HL-60 (cell line): ENCODE measurements at regions not wholly inside any gene's neighbourhood (a gene's known extent, or its start where the extent isn't known, plus 50 kb on each side); places are given as distances from the start of the nearest gene placed in this dataset.

Experiments used
- DNase-seq, 2 experiments: peaks; one replicate each; pipeline ENCODE4 v3.0.0-alpha.2; 2010 to 2020; ENCODE audit warnings: low read depth in 1 of 2, low spot score in 1 of 2
- H3K27ac ChIP-seq: fragments of 250-450 bp; sonication (Bioruptor Pico); replicated peaks from 2 replicates; pipeline ENCODE4 v1.5.1; 2020; ENCODE audit warnings: mild to moderate bottlenecking, moderate library complexity
- H3K27me3 ChIP-seq: fragments of 250-450 bp; sonication (Bioruptor Pico); 2 replicates; pipeline ENCODE4 v1.5.1; 2021; ENCODE audit warnings: mild to moderate bottlenecking, moderate library complexity; ENCODE audit not compliant: insufficient read depth, poor library complexity, severe bottlenecking
- H3K4me3 ChIP-seq: replicated peaks from 2 replicates; pipeline ENCODE4 v1.5.1; 2011; ENCODE audit warnings: mild to moderate bottlenecking, control low read depth, low read length; ENCODE audit not compliant: insufficient read depth
- GABPA ChIP-seq: IDR thresholded peaks from 2 replicates; pipeline ENCODE4 v1.6.1; 2012; ENCODE audit warnings: low read depth
- POLR2AphosphoS5 ChIP-seq: IDR thresholded peaks from 2 replicates; pipeline ENCODE4 v1.6.1; 2012; ENCODE audit warnings: low read depth
- SPI1 ChIP-seq: IDR thresholded peaks from 2 replicates; pipeline ENCODE4 v1.6.1; 2012; ENCODE audit warnings: low read depth, mild to moderate bottlenecking, borderline replicate concordance
- TF ChIP-seq, protein P1 (sequence below): IDR thresholded peaks from one replicate; pipeline ENCODE4 v1.5.1; 2011; ENCODE audit warnings: low read length, control low read depth, inconsistent platforms; ENCODE audit not compliant: insufficient read depth
- TF ChIP-seq, protein P2 (sequence below): IDR thresholded peaks from 2 replicates; pipeline ENCODE4 v1.6.1; 2012; ENCODE audit warnings: low read depth; ENCODE audit not compliant: insufficient replicate concordance

DNA sequence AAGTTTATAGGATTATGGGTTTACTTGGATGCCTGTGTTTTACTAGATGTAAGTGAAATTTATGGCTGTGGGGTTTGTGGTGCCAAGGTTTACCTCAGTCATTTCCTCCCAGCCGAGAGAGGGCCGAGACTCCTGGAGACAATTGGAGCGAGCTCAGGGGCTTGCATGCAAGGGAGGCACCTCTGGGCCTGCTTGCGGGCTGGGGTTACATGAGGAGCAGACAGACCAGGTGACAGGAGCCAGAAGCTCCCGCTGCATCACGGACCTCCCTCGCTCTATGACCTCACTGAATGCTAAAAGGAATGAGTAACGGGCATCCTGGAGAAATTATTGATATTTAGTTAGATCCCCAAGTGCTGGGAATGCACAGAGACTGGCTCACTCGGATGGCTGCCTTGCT is 275.2 kb upstream of the KIRREL3 start:
- Histone ChIP-seq H3K4me3 (no peak overlapping the region), H3K27me3 (no peaks in the 10 kb centered on the region), H3K27ac (no peak overlapping the region)
- no peak for DNase-seq
- TF ChIP-seq GABPA (no peak), POLR2AphosphoS5 (no peak), SPI1 (no peak)
- TF ChIP-seq, protein P1, sequence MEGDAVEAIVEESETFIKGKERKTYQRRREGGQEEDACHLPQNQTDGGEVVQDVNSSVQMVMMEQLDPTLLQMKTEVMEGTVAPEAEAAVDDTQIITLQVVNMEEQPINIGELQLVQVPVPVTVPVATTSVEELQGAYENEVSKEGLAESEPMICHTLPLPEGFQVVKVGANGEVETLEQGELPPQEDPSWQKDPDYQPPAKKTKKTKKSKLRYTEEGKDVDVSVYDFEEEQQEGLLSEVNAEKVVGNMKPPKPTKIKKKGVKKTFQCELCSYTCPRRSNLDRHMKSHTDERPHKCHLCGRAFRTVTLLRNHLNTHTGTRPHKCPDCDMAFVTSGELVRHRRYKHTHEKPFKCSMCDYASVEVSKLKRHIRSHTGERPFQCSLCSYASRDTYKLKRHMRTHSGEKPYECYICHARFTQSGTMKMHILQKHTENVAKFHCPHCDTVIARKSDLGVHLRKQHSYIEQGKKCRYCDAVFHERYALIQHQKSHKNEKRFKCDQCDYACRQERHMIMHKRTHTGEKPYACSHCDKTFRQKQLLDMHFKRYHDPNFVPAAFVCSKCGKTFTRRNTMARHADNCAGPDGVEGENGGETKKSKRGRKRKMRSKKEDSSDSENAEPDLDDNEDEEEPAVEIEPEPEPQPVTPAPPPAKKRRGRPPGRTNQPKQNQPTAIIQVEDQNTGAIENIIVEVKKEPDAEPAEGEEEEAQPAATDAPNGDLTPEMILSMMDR: no peak
- TF ChIP-seq, protein P2, sequence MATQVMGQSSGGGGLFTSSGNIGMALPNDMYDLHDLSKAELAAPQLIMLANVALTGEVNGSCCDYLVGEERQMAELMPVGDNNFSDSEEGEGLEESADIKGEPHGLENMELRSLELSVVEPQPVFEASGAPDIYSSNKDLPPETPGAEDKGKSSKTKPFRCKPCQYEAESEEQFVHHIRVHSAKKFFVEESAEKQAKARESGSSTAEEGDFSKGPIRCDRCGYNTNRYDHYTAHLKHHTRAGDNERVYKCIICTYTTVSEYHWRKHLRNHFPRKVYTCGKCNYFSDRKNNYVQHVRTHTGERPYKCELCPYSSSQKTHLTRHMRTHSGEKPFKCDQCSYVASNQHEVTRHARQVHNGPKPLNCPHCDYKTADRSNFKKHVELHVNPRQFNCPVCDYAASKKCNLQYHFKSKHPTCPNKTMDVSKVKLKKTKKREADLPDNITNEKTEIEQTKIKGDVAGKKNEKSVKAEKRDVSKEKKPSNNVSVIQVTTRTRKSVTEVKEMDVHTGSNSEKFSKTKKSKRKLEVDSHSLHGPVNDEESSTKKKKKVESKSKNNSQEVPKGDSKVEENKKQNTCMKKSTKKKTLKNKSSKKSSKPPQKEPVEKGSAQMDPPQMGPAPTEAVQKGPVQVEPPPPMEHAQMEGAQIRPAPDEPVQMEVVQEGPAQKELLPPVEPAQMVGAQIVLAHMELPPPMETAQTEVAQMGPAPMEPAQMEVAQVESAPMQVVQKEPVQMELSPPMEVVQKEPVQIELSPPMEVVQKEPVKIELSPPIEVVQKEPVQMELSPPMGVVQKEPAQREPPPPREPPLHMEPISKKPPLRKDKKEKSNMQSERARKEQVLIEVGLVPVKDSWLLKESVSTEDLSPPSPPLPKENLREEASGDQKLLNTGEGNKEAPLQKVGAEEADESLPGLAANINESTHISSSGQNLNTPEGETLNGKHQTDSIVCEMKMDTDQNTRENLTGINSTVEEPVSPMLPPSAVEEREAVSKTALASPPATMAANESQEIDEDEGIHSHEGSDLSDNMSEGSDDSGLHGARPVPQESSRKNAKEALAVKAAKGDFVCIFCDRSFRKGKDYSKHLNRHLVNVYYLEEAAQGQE: no peak

DNA sequence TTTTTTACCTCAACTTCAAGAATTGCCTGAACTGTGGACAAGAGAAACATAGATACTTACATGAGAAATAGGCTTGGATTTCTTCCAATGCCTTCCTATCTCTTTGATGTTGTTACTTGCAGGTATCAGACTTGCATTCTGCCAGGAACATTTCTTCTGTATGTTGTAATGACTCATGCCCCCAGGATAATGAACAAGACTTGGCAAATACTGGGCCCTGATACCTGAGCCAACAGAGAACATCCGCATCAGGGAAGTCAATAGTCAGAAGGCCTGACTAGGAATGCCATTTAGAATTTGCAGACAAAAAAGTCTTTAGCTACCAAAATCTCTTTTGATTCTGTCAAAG is 273.7 kb upstream of the KIRREL3 start:
- no peaks in the 10 kb centered on the region for H3K27me3 ChIP-seq
- no peak overlapping the region for H3K27ac ChIP-seq
- TF ChIP-seq SPI1 (no peak), GABPA (no peak), POLR2AphosphoS5 (no peak)
- TF ChIP-seq, protein P1: no peak
- TF ChIP-seq, protein P2: no peak
- DNase-seq: no peak
- H3K4me3 ChIP-seq: no peak overlapping the region

DNA sequence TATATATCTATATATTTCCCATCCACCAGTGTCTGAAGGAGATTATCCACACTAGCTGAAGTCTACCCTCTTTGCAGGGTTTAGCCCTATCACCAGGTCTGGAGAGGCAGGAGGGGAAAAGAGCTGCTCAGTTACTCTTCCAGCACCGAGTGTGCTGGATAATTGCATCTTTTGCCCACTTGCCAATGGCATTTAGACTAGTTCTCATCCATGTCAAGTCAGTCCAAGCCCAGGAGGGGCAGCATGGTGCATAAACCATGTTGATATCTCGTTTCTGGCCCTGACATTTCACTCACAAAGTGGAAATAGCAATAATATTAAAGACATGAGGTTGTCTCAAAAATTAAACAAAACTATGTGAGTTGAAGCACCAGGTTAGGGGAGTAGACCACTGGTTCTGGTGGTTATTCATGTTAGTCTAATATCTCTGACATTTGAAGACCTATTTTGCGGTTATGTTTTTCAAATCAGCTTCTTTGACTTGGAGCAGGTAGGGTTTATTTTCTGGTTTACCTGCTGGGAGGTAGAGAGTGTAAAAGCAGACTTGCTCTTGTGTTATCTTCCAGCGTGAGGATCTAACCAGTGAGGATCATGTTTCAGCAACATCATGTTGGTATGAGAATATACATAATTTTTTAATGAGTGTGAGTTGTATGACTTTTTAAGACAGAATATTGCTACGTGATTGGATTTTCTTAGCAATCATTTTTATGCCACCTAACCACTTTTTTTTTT is 273.2 kb upstream of the KIRREL3 start:
- Histone ChIP-seq H3K4me3 (no peak overlapping the region), H3K27ac (no peak overlapping the region), H3K27me3 (no peaks in the 10 kb centered on the region)
- no peak for TF ChIP-seq GABPA
- no peak for TF ChIP-seq POLR2AphosphoS5
- no peak for TF ChIP-seq SPI1
- TF ChIP-seq, protein P1: no peak
- TF ChIP-seq, protein P2: no peak
- DNase-seq: no peak
